Body of pancreas (tissue), 4 donors: ENCODE measurements at regions not wholly inside any gene's neighbourhood (a gene's known extent, or its start where the extent isn't known, plus 50 kb on each side); places are given as distances from the start of the nearest gene placed in this dataset.

ENCODE experiments used
- CTCF ChIP-seq, 7 experiments: fragments of 450-650 bp in 4 of 7; fragments of 200-600 bp in 3 of 7; sonication (generic) in 3 of 7; IDR thresholded peaks; one replicate each; pipeline ENCODE4 v1.5.1; 2016 to 2019; ENCODE audit warnings: antibody characterized with exemption in 7 of 7
- POLR2A ChIP-seq, 3 donors: fragments of 450-650 bp; IDR thresholded peaks; one replicate each; pipeline ENCODE4 v1.6.1; 2016; ENCODE audit warnings: antibody characterized with exemption in 3 of 3, mild to moderate bottlenecking in 2 of 3

GRCh38 chr7:32143301-32143700, 73.1 kb upstream of the PDE1C start:
- no peak for TF ChIP-seq POLR2A (IDR thresholded peaks at IDR 0.05)
- TF ChIP-seq CTCF (IDR thresholded peaks at IDR 0.05) = no peak
